CD4-positive, CD25-positive, alpha-beta regulatory T cell (primary cell): ENCODE measurements at regions not wholly inside any gene's neighbourhood (a gene's known extent, or its start where the extent isn't known, plus 50 kb on each side); places are given as distances from the start of the nearest gene placed in this dataset.
"Not testable (repeated sequence)": the region's sequence is repeated elsewhere in the genome, so short reads cannot be mapped to it uniquely, and the experiment has no call there.

Experiments used
- ATAC-seq, 2 donors: fragments of 150-1000 bp; cut with Tn5 transposase; one replicate each; pipeline ENCODE4 v1.10.0; 2021; ENCODE audit warnings: low read depth in 2 of 2, moderate number of reproducible peaks in 2 of 2, moderate library complexity in 1 of 2
- DNase-seq, 3 donors: peaks; one replicate each; pipeline versions ENCODE4 v3.0.0 to v3.0.0-alpha.2; 2012 to 2022; ENCODE audit warnings: mixed read lengths in 1 of 3
- H3K27ac ChIP-seq: one replicate; pipeline ENCODE4 v1.7.0; 2013; ENCODE audit warnings: mild to moderate bottlenecking, low read length; ENCODE audit not compliant: insufficient read depth, poor library complexity, severe bottlenecking
- H3K27me3 ChIP-seq: one replicate; pipeline ENCODE4 v1.7.0; 2013; ENCODE audit warnings: low read length; ENCODE audit not compliant: control insufficient read depth, insufficient read depth
- H3K36me3 ChIP-seq: one replicate; pipeline ENCODE4 v1.7.0; 2013; ENCODE audit warnings: mild to moderate bottlenecking, low read length, moderate library complexity; ENCODE audit not compliant: control insufficient read depth, insufficient read depth
- H3K4me1 ChIP-seq: 2 replicates; pipeline ENCODE4 v1.7.0; 2013; ENCODE audit warnings: mild to moderate bottlenecking, low read length; ENCODE audit not compliant: insufficient read depth, control insufficient read depth, poor library complexity, severe bottlenecking
- H3K4me3 ChIP-seq: one replicate; pipeline ENCODE4 v1.7.0; 2013; ENCODE audit warnings: low read depth, mild to moderate bottlenecking, low read length, moderate library complexity
- H3K9me3 ChIP-seq, 2 experiments: 1 replicate in 1 of 2; 2 replicates in 1 of 2; pipeline ENCODE4 v1.7.0; 2013; ENCODE audit warnings: low read length in 2 of 2, mild to moderate bottlenecking in 1 of 2, moderate library complexity in 1 of 2; ENCODE audit not compliant: control insufficient read depth in 2 of 2
- H3K27ac Mint-ChIP-seq, 3 donors: one replicate each; pipeline ENCODE4 v1.8.0; 2020 to 2022; ENCODE audit warnings: mild to moderate bottlenecking in 3 of 3, mixed read lengths in 3 of 3, moderate library complexity in 2 of 3
- H3K27me3 Mint-ChIP-seq: one replicate; pipeline ENCODE4 v1.8.0; 2022; ENCODE audit warnings: mild to moderate bottlenecking, mixed read lengths
- H3K36me3 Mint-ChIP-seq: one replicate; pipeline ENCODE4 v1.8.0; 2020; ENCODE audit warnings: mixed read lengths
- H3K4me1 Mint-ChIP-seq, 4 donors: one replicate each; pipeline ENCODE4 v1.8.0; 2020 to 2022; ENCODE audit warnings: mixed read lengths in 4 of 4, mild to moderate bottlenecking in 1 of 4
- H3K4me3 Mint-ChIP-seq, 4 donors: one replicate each; pipeline ENCODE4 v1.8.0; 2020 to 2022; ENCODE audit warnings: mild to moderate bottlenecking in 4 of 4, mixed read lengths in 4 of 4, moderate library complexity in 3 of 4
- H3K9me3 Mint-ChIP-seq, 7 donors: one replicate each; pipeline ENCODE4 v1.8.0; 2020 to 2022; ENCODE audit warnings: mixed read lengths in 7 of 7, mild to moderate bottlenecking in 3 of 7, moderate library complexity in 2 of 7

- H3K27me3 ChIP-seq, H3K27me3 Mint-ChIP-seq, H3K27ac ChIP-seq, H3K4me3 Mint-ChIP-seq, H3K4me3 ChIP-seq, H3K4me1 Mint-ChIP-seq, H3K4me1 ChIP-seq, ATAC-seq, DNase-seq, H3K36me3 ChIP-seq, H3K36me3 Mint-ChIP-seq, H3K27ac Mint-ChIP-seq: not testable (repeated sequence)
- H3K9me3 Mint-ChIP-seq = peaks cover 2 to 30% (median 8%) of the 10 kb centered on the region in 7 donors
- peaks cover 2 to 17% of the 10 kb centered on the region in 2 experiments for H3K9me3 ChIP-seq
Observed at GRCh38 chr6:22171885-22172284, 125.0 kb downstream of the PRL start.

GRCh38 chr6:22173311-22173710 lies 123.5 kb downstream of the PRL start:
- Mint-ChIP-seq H3K4me1 (no peaks in the 10 kb centered on the region), H3K36me3 (no peaks in the 10 kb centered on the region), H3K27me3 (no peaks in the 10 kb centered on the region), H3K27ac (no peak overlapping the region), H3K9me3 (peaks cover 2 to 30% (median 7%) of the 10 kb centered on the region in 7 donors), H3K4me3 (no peak overlapping the region)
- Histone ChIP-seq H3K9me3 (peaks cover 2 to 17% of the 10 kb centered on the region in 2 experiments), H3K27ac (no peak overlapping the region), H3K27me3 (no peaks in the 10 kb centered on the region), H3K4me3 (no peak overlapping the region), H3K4me1 (no peaks in the 10 kb centered on the region), H3K36me3 (no peaks in the 10 kb centered on the region)
- DNase-seq (no peak), ATAC-seq (no peak)

- not testable (repeated sequence) for H3K27me3 ChIP-seq, H3K4me1 ChIP-seq, H3K27ac ChIP-seq, H3K27ac Mint-ChIP-seq, H3K36me3 ChIP-seq, H3K9me3 ChIP-seq, ATAC-seq, H3K4me3 ChIP-seq, H3K4me3 Mint-ChIP-seq, DNase-seq, H3K27me3 Mint-ChIP-seq, H3K4me1 Mint-ChIP-seq, H3K36me3 Mint-ChIP-seq
- peaks cover 0 to 30% (median 11%) of the 10 kb centered on the region in 7 donors for H3K9me3 Mint-ChIP-seq
Observed at GRCh38 chr6:22180250-22180649, 116.6 kb downstream of the PRL start.

GRCh38 chr6:22184371-22184770 lies 112.5 kb downstream of the PRL start:
- H3K4me3 Mint-ChIP-seq = no peak overlapping the region
- H3K36me3 Mint-ChIP-seq = no peaks in the 10 kb centered on the region

GRCh38 chr6:22189946-22190345 lies 106.9 kb downstream of the PRL start:
- Histone ChIP-seq H3K27ac (no peak overlapping the region), H3K9me3 (no peaks in the 10 kb centered on the region), H3K4me1 (no peaks in the 10 kb centered on the region), H3K36me3 (no peaks in the 10 kb centered on the region), H3K4me3 (no peak overlapping the region), H3K27me3 (no peaks in the 10 kb centered on the region)
- H3K36me3 Mint-ChIP-seq = no peaks in the 10 kb centered on the region
- no peak overlapping the region for H3K27ac Mint-ChIP-seq
- H3K27me3 Mint-ChIP-seq = peaks cover 4% of the 10 kb centered on the region
- DNase-seq = no peak
- no peak overlapping the region for H3K4me3 Mint-ChIP-seq
- H3K4me1 Mint-ChIP-seq = no peaks in the 10 kb centered on the region
- peaks cover 0 to 9% (median 4%) of the 10 kb centered on the region in 7 donors for H3K9me3 Mint-ChIP-seq
- no peak for ATAC-seq

More at GRCh38 chr6:22184371-22184770, 112.5 kb downstream of the PRL start:
- H3K4me1 ChIP-seq = no peaks in the 10 kb centered on the region
- Mint-ChIP-seq H3K9me3 (peaks cover 0 to 35% (median 11%) of the 10 kb centered on the region in 7 donors), H3K4me1 (peaks cover 0 to 5% (median 0%) of the 10 kb centered on the region in 4 donors), H3K27ac (no peak overlapping the region), H3K27me3 (no peaks in the 10 kb centered on the region)
- no peaks in the 10 kb centered on the region for H3K27me3 ChIP-seq
- H3K4me3 ChIP-seq = no peak overlapping the region
- H3K27ac ChIP-seq = no peak overlapping the region
- H3K36me3 ChIP-seq = no peaks in the 10 kb centered on the region
- no peak for ATAC-seq
- peaks cover 5 to 6% of the 10 kb centered on the region in 2 experiments for H3K9me3 ChIP-seq
- no peak for DNase-seq

GRCh38 chr6:22194188-22194921 lies 102.5 kb downstream of the PRL start:
- Mint-ChIP-seq H3K27ac (no peak overlapping the region), H3K9me3 (peaks cover 1 to 14% (median 5%) of the 10 kb centered on the region in 7 donors), H3K4me3 (no peak overlapping the region), H3K4me1 (no peaks in the 10 kb centered on the region), H3K27me3 (peaks cover 4% of the 10 kb centered on the region), H3K36me3 (no peaks in the 10 kb centered on the region)
- H3K36me3 ChIP-seq = no peaks in the 10 kb centered on the region
- no peak overlapping the region for H3K27ac ChIP-seq
- DNase-seq (no peak), ATAC-seq (no peak)
- no peaks in the 10 kb centered on the region for H3K9me3 ChIP-seq
- H3K4me3 ChIP-seq = no peak overlapping the region
- no peaks in the 10 kb centered on the region for H3K4me1 ChIP-seq
- H3K27me3 ChIP-seq = no peaks in the 10 kb centered on the region

GRCh38 chr6:22199771-22200170 lies 97.1 kb downstream of the PRL start:
- H3K4me3 Mint-ChIP-seq = no peak overlapping the region
- H3K36me3 ChIP-seq = no peaks in the 10 kb centered on the region
- H3K9me3 ChIP-seq = no peaks in the 10 kb centered on the region
- ATAC-seq = no peak
- H3K27ac Mint-ChIP-seq = no peak overlapping the region
- no peaks in the 10 kb centered on the region for H3K4me1 ChIP-seq
- H3K4me1 Mint-ChIP-seq = no peaks in the 10 kb centered on the region
- no peaks in the 10 kb centered on the region for H3K36me3 Mint-ChIP-seq
- peaks cover 0 to 14% (median 4%) of the 10 kb centered on the region in 7 donors for H3K9me3 Mint-ChIP-seq
- DNase-seq = no peak
- no peaks in the 10 kb centered on the region for H3K27me3 Mint-ChIP-seq
- H3K27me3 ChIP-seq = no peaks in the 10 kb centered on the region
- H3K4me3 ChIP-seq = no peak overlapping the region
- H3K27ac ChIP-seq = no peak overlapping the region

GRCh38 chr6:22204153-22204552 lies 92.7 kb downstream of the PRL start:
- Mint-ChIP-seq H3K27me3 (no peaks in the 10 kb centered on the region), H3K4me3 (no peak overlapping the region), H3K36me3 (no peaks in the 10 kb centered on the region), H3K9me3 (peaks cover under 1 to 5% (median 1%) of the 10 kb centered on the region in 7 donors), H3K27ac (no peak overlapping the region), H3K4me1 (no peaks in the 10 kb centered on the region)
- DNase-seq (no peak), ATAC-seq (no peak)
- Histone ChIP-seq H3K4me3 (no peak overlapping the region), H3K27ac (no peak overlapping the region), H3K4me1 (no peaks in the 10 kb centered on the region), H3K27me3 (no peaks in the 10 kb centered on the region), H3K9me3 (no peaks in the 10 kb centered on the region), H3K36me3 (no peaks in the 10 kb centered on the region)
